ENCODE measurements at regions not wholly inside any gene's neighbourhood (a gene's known extent, or its start where the extent isn't known, plus 50 kb on each side); places are given as distances from the start of the nearest gene placed in this dataset.
"Not testable (repeated sequence)": the region's sequence is repeated elsewhere in the genome, so short reads cannot be mapped to it uniquely, and the experiment has no call there.

DNA sequence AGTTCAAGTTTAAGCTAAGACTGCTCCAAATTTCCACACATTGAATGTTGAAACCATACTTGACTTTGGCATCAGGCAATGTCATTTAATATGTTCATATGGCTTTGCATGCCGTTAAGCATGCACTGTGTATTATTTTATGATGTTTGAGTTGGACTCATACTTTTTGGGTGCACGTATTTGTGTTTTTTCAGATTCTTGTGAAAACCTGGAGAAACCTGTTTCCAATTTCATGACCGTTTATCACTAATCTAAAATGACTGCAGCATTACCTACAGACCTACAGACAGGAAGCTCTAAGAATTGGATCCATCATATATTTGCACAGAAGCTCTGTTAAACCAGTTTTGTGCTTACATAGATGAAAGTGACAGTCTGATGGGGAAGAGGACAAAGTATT, 1093.0 kb upstream of the INTU start:
- no peak for ATAC-seq
- intact Hi-C loops (cut with DNase I, micrococcal nuclease), result no loop called here
- no peak for DNase-seq

- DNase-seq (no peak), ATAC-seq (no peak)
- intact Hi-C loops (cut with DNase I, micrococcal nuclease), result no loop called here
These were observed 1090.9 kb upstream of the INTU start for GRCh38 chr4:126541820-126542219.

- ATAC-seq (no peak), DNase-seq (no peak)
- intact Hi-C loops (cut with DNase I, micrococcal nuclease), result no loop called here
These were observed 1088.5 kb upstream of the INTU start for GRCh38 chr4:126544276-126544675.

DNA sequence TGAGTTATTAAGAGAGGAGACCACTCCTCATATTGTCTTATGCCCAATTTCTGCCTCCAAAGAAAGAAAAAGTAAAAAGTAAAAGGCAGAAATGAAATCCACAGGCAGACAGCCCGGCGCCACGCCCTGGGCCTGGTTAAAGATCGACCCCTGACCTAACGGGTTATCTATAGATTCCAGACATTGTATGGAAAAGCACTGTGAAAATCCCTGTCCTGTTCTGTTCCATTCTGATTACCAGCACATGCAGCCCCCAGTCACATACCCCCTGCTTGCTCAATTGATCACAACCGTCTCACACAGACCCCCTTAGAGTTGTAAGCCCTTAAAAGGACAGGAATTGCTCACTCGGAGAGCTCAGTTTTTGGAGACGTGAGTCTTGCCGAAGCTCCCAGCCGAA, 1086.6 kb upstream of the INTU start:
- DNase-seq; ATAC-seq; intact Hi-C loops (cut with DNase I, micrococcal nuclease): not testable (repeated sequence)

GRCh38 chr4:126547352-126547751, 1085.4 kb upstream of the INTU start:
- DNase-seq, result no peak
- intact Hi-C loops (cut with DNase I, micrococcal nuclease), result no loop called here
- ATAC-seq, result no peak

DNA sequence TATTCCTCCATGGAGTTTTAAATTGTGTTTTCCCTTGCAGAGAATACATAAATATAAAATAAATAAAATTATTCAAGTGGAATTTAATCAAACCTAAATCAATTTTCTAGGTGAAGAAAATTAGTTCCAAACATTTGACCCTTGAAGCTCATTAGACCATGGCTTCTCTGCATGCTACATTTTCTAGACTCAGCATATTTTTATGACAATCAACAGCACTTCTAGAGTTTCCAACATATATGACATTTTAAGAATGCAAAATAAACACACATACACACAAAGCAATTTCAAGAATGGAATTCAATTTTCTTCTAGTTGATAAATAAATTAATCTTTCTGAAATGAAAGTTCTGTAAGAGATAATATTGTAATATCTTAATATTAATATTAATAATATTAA, 1083.9 kb upstream of the INTU start:
- no peak for ATAC-seq
- no peak for DNase-seq
- intact Hi-C loops (cut with DNase I, micrococcal nuclease), result no loop called here

- DNase-seq (no peak), ATAC-seq (no peak)
- intact Hi-C loops (cut with DNase I, micrococcal nuclease), result no loop called here
These were observed 1080.4 kb upstream of the INTU start for GRCh38 chr4:126552321-126552720.

DNA sequence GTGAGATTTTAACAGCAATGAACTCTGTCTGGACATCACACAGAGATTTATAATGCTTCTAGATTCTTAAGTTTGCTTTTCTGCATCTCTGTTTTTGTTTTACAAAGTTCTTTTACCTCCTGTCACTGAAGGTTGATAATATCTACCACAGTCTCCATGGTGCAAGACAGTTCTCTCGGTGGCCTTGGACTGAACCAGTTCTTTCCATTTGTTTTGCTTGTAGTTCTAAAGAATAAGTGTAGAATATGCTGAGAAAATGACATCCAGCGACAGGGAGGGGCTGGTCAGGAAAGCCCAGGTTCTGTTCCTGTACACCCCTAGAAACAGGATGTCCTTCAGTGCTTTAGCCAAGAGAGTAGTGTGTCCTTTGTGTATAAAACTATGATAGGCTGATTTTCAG, 1079.5 kb upstream of the INTU start:
- ATAC-seq (no peak), DNase-seq (no peak)
- intact Hi-C loops (cut with DNase I, micrococcal nuclease), result no loop called here

- DNase-seq, result no peak
- ATAC-seq, result no peak
- intact Hi-C loops (cut with DNase I, micrococcal nuclease), result no loop called here
These were observed 1074.2 kb upstream of the INTU start for GRCh38 chr4:126558596-126558995.

DNA sequence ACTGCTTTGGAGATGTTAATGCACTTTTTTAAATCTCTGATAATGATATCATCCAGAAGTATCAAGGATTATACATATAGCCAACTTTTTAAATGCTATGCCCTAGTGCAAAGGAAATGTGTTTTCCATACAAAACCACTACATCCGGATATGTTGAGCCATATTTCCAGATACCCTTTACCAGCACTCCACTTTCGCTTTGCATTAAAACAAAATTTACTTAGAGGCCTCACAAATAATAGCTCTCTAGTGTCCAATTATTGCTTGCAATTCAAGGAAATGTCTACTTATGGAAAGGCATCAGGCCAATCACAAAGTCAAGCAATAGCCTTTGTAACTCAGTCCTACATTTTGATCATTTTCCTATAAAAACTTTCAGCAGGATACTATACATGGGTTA, 1072.8 kb upstream of the INTU start:
- no peak for ATAC-seq
- no peak for DNase-seq
- intact Hi-C loops (cut with DNase I, micrococcal nuclease), result no loop called here

DNA sequence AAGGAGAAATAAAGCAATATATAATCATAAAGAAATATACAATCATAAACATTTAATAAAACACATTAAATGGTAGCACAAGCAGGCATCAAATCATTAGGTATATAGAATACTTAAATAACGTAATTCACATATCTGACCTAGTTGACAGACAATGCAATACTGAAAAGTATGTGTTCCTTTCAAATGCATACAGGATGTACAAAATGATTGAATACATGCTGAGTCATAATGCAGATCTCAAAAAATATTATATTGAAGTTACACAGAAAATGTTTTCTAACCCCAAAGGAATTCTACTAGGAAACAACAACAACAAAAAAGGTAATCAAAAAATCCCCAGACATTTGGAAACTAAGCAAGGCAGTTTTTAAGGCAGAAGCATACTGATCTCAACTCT, 1072.0 kb upstream of the INTU start:
- intact Hi-C loops (cut with DNase I, micrococcal nuclease), result no loop called here
- DNase-seq, result no peak
- ATAC-seq, result no peak

DNA sequence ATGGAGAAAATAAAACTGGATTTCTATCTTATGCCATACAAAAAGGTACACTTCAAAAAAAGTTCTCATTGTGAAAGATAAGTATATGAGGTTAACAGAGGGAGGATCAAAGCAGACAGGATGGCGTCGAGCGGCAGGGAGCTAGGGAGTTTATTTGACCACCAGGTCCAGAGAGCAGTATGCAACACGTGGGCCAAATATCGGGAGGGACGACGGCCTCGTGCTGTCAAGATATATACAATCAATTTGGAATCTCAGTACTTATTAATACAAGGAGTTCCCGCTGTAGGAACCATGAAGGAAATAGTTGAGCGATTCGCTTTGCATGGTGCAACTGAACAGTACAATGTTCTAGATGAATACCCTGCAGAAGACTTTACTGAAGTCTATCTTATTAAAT, 1069.4 kb upstream of the INTU start:
- intact Hi-C loops (cut with DNase I, micrococcal nuclease), result no loop called here
- ATAC-seq (no peak), DNase-seq (no peak)

DNA sequence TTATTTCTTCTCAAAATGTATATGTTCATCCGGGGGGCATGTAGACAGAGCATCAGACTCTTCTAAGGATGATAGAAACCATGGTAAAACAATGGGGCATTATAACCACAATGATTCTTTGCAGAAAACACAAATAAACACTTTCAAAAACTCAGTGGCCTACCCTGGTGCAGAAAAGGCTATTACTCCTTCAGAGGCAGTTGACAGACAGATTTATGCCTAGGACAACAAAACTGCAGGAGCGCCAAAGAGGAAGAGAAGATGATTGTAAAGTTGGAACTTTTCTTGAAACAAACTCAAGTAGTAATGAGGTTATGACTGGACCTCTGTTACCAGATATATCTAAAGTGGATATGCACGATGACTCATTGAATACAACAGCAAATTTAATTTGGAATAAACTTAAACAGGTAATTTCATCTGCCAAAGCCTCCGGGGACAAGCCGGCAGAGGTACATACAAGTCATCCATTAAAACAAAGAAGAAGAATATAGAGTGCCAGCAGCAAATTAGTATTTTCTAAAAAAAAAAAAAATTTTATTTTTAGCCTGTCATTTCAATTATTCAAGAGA, 1068.4 kb upstream of the INTU start:
- intact Hi-C loops (cut with DNase I, micrococcal nuclease), result no loop called here
- no peak for ATAC-seq
- no peak for DNase-seq

DNA sequence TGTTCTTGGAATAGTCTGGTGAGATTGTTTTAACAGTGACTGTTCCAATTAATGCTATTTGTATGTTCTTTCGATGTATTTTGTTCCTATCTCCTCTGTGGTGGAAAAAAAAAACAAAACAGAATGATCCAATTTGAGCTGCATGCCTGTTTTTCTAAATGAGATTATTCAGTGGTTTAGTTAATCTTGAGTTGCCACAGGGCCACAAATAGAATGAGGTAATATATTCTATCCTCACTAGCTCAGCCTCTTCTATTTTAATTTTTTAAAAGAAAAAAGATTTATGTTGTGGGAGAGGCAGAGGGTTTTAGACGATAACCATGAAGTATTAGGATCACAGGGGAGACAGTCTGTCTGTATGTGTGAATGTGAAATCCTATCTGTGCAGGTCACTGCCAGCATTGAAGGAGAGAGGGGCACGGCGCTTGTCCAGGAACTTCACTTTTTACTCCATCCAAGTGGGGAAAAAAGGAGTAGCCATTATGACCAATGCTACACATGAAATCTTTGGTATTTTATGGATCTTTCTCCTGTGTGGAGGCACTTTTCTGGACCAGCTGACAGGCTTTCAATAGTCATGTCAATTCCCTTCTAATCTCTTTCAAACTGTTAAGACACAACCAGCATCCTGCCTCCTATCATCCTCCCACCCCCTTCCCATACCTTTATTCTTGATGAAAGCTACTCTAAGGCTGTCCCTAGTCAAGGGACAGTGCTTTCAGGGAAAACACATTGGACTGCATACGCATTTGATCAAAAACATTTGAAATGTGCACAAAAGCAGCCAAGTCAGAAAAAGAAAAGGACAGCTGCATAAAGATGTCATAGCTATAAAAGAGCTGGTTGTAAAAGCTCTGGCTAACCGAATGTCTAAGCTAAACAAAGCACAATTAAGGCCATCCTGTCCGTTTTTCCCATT, 1063.8 kb upstream of the INTU start:
- DNase-seq (no peak), ATAC-seq (no peak)
- intact Hi-C loops (cut with DNase I, micrococcal nuclease), result no loop called here

DNA sequence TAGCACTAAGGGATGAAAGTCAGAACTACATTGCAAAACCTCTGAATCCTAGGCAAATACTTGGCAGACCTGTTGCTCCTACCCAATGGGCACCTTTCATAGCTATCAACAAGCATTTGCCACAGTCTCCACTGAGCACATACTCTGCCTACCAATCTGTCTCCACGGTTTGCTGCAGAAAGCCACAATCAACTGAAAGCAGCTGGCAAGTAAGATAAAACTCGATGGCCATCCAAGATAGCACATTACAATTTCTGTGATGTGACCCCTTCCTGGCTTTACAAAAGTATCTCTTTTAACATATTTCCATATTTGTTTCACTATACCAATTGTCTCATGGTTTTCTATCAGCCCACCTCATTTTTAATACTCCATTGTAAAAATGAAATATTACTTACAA, 1060.5 kb upstream of the INTU start:
- ATAC-seq (no peak), DNase-seq (no peak)
- intact Hi-C loops (cut with DNase I, micrococcal nuclease), result no loop called here

GRCh38 chr4:126582737-126583136, 1050.0 kb upstream of the INTU start:
- ATAC-seq (no peak), DNase-seq (no peak)
- intact Hi-C loops (cut with DNase I, micrococcal nuclease), result no loop called here

GRCh38 chr4:126583509-126583908, 1049.2 kb upstream of the INTU start:
- no peak for DNase-seq
- intact Hi-C loops (cut with DNase I, micrococcal nuclease), result no loop called here
- ATAC-seq, result no peak

- no peak for DNase-seq
- intact Hi-C loops (cut with DNase I, micrococcal nuclease), result no loop called here
- ATAC-seq, result no peak
These were observed 1041.2 kb upstream of the INTU start for GRCh38 chr4:126591583-126591982.

GRCh38 chr4:126592088-126592487, 1040.7 kb upstream of the INTU start:
- ATAC-seq (no peak), DNase-seq (no peak)
- intact Hi-C loops (cut with DNase I, micrococcal nuclease), result no loop called here

GRCh38 chr4:126593626-126594025, 1039.1 kb upstream of the INTU start:
- no peak for ATAC-seq
- DNase-seq, result no peak
- intact Hi-C loops (cut with DNase I, micrococcal nuclease), result no loop called here

DNA sequence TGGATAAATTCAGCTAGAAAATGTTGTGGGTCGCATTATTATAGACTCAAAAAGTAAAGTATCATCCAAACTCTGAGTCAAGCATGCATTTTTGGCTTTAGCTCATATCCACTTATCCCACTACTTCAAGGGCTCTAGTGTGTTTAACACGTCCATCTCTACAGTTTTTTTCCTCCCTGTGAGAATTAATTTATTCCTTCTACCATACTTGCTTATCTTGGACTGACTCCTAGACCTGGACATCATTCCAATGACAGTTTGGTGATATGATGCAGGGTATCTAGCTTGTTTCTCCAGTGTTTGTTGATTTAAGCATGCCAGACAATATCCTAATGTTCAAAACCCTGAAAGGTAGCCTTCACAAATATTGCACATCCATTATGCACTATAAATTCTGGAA, 1037.1 kb upstream of the INTU start:
- ATAC-seq (no peak), DNase-seq (no peak)
- intact Hi-C loops (cut with DNase I, micrococcal nuclease), result no loop called here
